ENCODE measurements at regions not wholly inside any gene's neighbourhood (a gene's known extent, or its start where the extent isn't known, plus 50 kb on each side); places are given as distances from the start of the nearest gene placed in this dataset.

DNA sequence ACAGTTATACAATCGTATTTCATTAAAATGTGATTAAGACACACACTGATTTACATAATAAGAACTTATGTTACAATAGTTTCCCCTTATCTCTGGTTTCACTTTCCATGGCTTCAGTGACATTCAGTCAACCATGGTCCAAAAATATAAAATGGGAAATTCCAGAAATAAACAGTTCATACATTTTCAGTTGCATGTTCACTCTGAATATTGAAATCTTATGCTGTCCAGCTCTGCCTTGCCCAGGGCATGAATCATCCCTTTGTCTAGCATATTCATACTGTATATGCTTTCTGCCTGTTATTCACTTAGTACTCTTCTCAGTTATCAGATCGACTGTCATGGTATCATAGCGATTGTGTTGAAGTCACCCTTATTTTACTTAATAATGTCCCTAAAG lies 173.8 kb upstream of the DCAF12L2 start:
- no peak for TF ChIP-seq EZH2phosphoT487 (IDR thresholded peaks at IDR 0.05; ENCODE audit: borderline replicate concordance, low read depth, low read length)
- TF ChIP-seq, protein P1, sequence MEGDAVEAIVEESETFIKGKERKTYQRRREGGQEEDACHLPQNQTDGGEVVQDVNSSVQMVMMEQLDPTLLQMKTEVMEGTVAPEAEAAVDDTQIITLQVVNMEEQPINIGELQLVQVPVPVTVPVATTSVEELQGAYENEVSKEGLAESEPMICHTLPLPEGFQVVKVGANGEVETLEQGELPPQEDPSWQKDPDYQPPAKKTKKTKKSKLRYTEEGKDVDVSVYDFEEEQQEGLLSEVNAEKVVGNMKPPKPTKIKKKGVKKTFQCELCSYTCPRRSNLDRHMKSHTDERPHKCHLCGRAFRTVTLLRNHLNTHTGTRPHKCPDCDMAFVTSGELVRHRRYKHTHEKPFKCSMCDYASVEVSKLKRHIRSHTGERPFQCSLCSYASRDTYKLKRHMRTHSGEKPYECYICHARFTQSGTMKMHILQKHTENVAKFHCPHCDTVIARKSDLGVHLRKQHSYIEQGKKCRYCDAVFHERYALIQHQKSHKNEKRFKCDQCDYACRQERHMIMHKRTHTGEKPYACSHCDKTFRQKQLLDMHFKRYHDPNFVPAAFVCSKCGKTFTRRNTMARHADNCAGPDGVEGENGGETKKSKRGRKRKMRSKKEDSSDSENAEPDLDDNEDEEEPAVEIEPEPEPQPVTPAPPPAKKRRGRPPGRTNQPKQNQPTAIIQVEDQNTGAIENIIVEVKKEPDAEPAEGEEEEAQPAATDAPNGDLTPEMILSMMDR (conservative IDR thresholded peaks at IDR 0.05; ENCODE audit: low read length): no peak
